Activated T-helper 17 cell treated with anti-CD3 and anti-CD28 coated beads, Interleukin-2, amount 50 U/mL, for 72 hours (primary cell): ENCODE measurements at regions not wholly inside any gene's neighbourhood (a gene's known extent, or its start where the extent isn't known, plus 50 kb on each side); places are given as distances from the start of the nearest gene placed in this dataset.

Source experiments
- ATAC-seq: fragments of 150-1000 bp; cut with Tn5 transposase; replicated peaks from 2 replicates; pipeline ENCODE4 v1.10.0; 2021; ENCODE audit warnings: mild to moderate bottlenecking, moderate library complexity
- H3K27ac Mint-ChIP-seq: one replicate; pipeline ENCODE4 v1.8.0; 2022; ENCODE audit warnings: mixed read lengths
- H3K27me3 Mint-ChIP-seq: one replicate; pipeline ENCODE4 v1.8.0; 2022; ENCODE audit warnings: mixed read lengths
- H3K36me3 Mint-ChIP-seq: one replicate; pipeline ENCODE4 v1.8.0; 2022; ENCODE audit warnings: low read depth, mild to moderate bottlenecking, mixed read lengths
- H3K4me1 Mint-ChIP-seq: one replicate; pipeline ENCODE4 v1.8.0; 2022; ENCODE audit warnings: mixed read lengths
- H3K4me3 Mint-ChIP-seq: one replicate; pipeline ENCODE4 v1.8.0; 2022; ENCODE audit warnings: mild to moderate bottlenecking, mixed read lengths
- H3K9me3 Mint-ChIP-seq: one replicate; pipeline ENCODE4 v1.8.0; 2022; ENCODE audit warnings: mixed read lengths

- no peak for ATAC-seq
- no peak overlapping the region for H3K4me3 Mint-ChIP-seq
- peaks cover 18% of the 10 kb centered on the region for H3K9me3 Mint-ChIP-seq
- no peaks in the 10 kb centered on the region for H3K36me3 Mint-ChIP-seq
- H3K27ac Mint-ChIP-seq, result no peak overlapping the region
- H3K4me1 Mint-ChIP-seq, result no peaks in the 10 kb centered on the region
- H3K27me3 Mint-ChIP-seq, result no peaks in the 10 kb centered on the region
Observed at GRCh38 chr4:32189788-32190187, 1469.6 kb downstream of the PCDH7 start.

GRCh38 chr4:32191961-32192360 lies 1471.8 kb downstream of the PCDH7 start:
- H3K9me3 Mint-ChIP-seq, result peaks cover 15% of the 10 kb centered on the region
- no peak for ATAC-seq
- H3K27ac Mint-ChIP-seq, result no peak overlapping the region
- no peaks in the 10 kb centered on the region for H3K36me3 Mint-ChIP-seq
- no peaks in the 10 kb centered on the region for H3K27me3 Mint-ChIP-seq
- H3K4me3 Mint-ChIP-seq, result no peak overlapping the region
- no peaks in the 10 kb centered on the region for H3K4me1 Mint-ChIP-seq

- H3K27me3 Mint-ChIP-seq, result no peaks in the 10 kb centered on the region
- ATAC-seq, result no peak
- H3K9me3 Mint-ChIP-seq, result peaks cover 15% of the 10 kb centered on the region
Observed at GRCh38 chr4:32192363-32192762, 1472.2 kb downstream of the PCDH7 start.

GRCh38 chr4:32192991-32193390 lies 1472.8 kb downstream of the PCDH7 start:
- no peaks in the 10 kb centered on the region for H3K4me1 Mint-ChIP-seq
- H3K9me3 Mint-ChIP-seq, result peaks cover 15% of the 10 kb centered on the region
- ATAC-seq, result no peak

More at GRCh38 chr4:32192363-32192762, 1472.2 kb downstream of the PCDH7 start:
- no peaks in the 10 kb centered on the region for H3K36me3 Mint-ChIP-seq
- no peak overlapping the region for H3K27ac Mint-ChIP-seq
- H3K4me3 Mint-ChIP-seq, result no peak overlapping the region
- H3K4me1 Mint-ChIP-seq, result no peaks in the 10 kb centered on the region

GRCh38 chr4:32196950-32197688 lies 1477.0 kb downstream of the PCDH7 start:
- Mint-ChIP-seq H3K27ac (no peak overlapping the region), H3K27me3 (no peaks in the 10 kb centered on the region)

More at GRCh38 chr4:32192991-32193390, 1472.8 kb downstream of the PCDH7 start:
- Mint-ChIP-seq H3K36me3 (no peaks in the 10 kb centered on the region), H3K27me3 (no peaks in the 10 kb centered on the region), H3K27ac (no peak overlapping the region), H3K4me3 (no peak overlapping the region)

GRCh38 chr4:32199639-32200038 lies 1479.5 kb downstream of the PCDH7 start:
- no peaks in the 10 kb centered on the region for H3K36me3 Mint-ChIP-seq
- H3K9me3 Mint-ChIP-seq, result peaks cover 18% of the 10 kb centered on the region
- no peak overlapping the region for H3K4me3 Mint-ChIP-seq
- no peak for ATAC-seq
- no peaks in the 10 kb centered on the region for H3K4me1 Mint-ChIP-seq
- H3K27ac Mint-ChIP-seq, result no peak overlapping the region
- H3K27me3 Mint-ChIP-seq, result no peaks in the 10 kb centered on the region

More at GRCh38 chr4:32196950-32197688, 1477.0 kb downstream of the PCDH7 start:
- Mint-ChIP-seq H3K36me3 (no peaks in the 10 kb centered on the region), H3K9me3 (peaks cover 11% of the 10 kb centered on the region), H3K4me1 (no peaks in the 10 kb centered on the region), H3K4me3 (no peak overlapping the region)
- ATAC-seq, result no peak

GRCh38 chr4:32203340-32203739 lies 1483.2 kb downstream of the PCDH7 start:
- ATAC-seq, result no peak
- no peak overlapping the region for H3K4me3 Mint-ChIP-seq
- H3K27me3 Mint-ChIP-seq, result no peaks in the 10 kb centered on the region
- H3K36me3 Mint-ChIP-seq, result no peaks in the 10 kb centered on the region
- H3K9me3 Mint-ChIP-seq, result peaks cover 21% of the 10 kb centered on the region
- no peaks in the 10 kb centered on the region for H3K4me1 Mint-ChIP-seq
- no peak overlapping the region for H3K27ac Mint-ChIP-seq

GRCh38 chr4:32206756-32207155 lies 1486.6 kb downstream of the PCDH7 start:
- Mint-ChIP-seq H3K4me3 (no peak overlapping the region), H3K9me3 (peaks cover 31% of the 10 kb centered on the region), H3K27ac (no peak overlapping the region), H3K27me3 (no peaks in the 10 kb centered on the region), H3K36me3 (no peaks in the 10 kb centered on the region), H3K4me1 (no peaks in the 10 kb centered on the region)
- no peak for ATAC-seq

- no peaks in the 10 kb centered on the region for H3K36me3 Mint-ChIP-seq
- no peak for ATAC-seq
- H3K27ac Mint-ChIP-seq, result no peak overlapping the region
- H3K4me3 Mint-ChIP-seq, result no peak overlapping the region
- peaks cover 26% of the 10 kb centered on the region for H3K9me3 Mint-ChIP-seq
- H3K27me3 Mint-ChIP-seq, result no peaks in the 10 kb centered on the region
- H3K4me1 Mint-ChIP-seq, result no peaks in the 10 kb centered on the region
Observed at GRCh38 chr4:32207456-32207855, 1487.3 kb downstream of the PCDH7 start.

GRCh38 chr4:32215277-32215676 lies 1495.1 kb downstream of the PCDH7 start:
- no peak for ATAC-seq
- no peak overlapping the region for H3K27ac Mint-ChIP-seq
- no peak overlapping the region for H3K4me3 Mint-ChIP-seq
- no peaks in the 10 kb centered on the region for H3K27me3 Mint-ChIP-seq
- no peaks in the 10 kb centered on the region for H3K4me1 Mint-ChIP-seq
- no peaks in the 10 kb centered on the region for H3K36me3 Mint-ChIP-seq
- peaks cover 11% of the 10 kb centered on the region for H3K9me3 Mint-ChIP-seq

- H3K4me3 Mint-ChIP-seq, result no peak overlapping the region
- no peaks in the 10 kb centered on the region for H3K27me3 Mint-ChIP-seq
- no peak overlapping the region for H3K27ac Mint-ChIP-seq
- H3K4me1 Mint-ChIP-seq, result no peaks in the 10 kb centered on the region
- H3K9me3 Mint-ChIP-seq, result peaks cover 6% of the 10 kb centered on the region
- ATAC-seq, result no peak
- H3K36me3 Mint-ChIP-seq, result no peaks in the 10 kb centered on the region
Observed at GRCh38 chr4:32216502-32216901, 1496.3 kb downstream of the PCDH7 start.

GRCh38 chr4:32219306-32220075 lies 1499.3 kb downstream of the PCDH7 start:
- Mint-ChIP-seq H3K36me3 (no peaks in the 10 kb centered on the region), H3K9me3 (peaks cover 6% of the 10 kb centered on the region), H3K4me3 (no peak overlapping the region), H3K4me1 (no peaks in the 10 kb centered on the region), H3K27me3 (no peaks in the 10 kb centered on the region), H3K27ac (no peak overlapping the region)
- no peak for ATAC-seq

GRCh38 chr4:32226204-32226603 lies 1506.0 kb downstream of the PCDH7 start:
- Mint-ChIP-seq H3K4me3 (no peak overlapping the region), H3K4me1 (no peaks in the 10 kb centered on the region), H3K27ac (no peak overlapping the region), H3K27me3 (no peaks in the 10 kb centered on the region), H3K9me3 (peaks cover 3% of the 10 kb centered on the region), H3K36me3 (no peaks in the 10 kb centered on the region)
- no peak for ATAC-seq

- Mint-ChIP-seq H3K27ac (no peak overlapping the region), H3K27me3 (no peaks in the 10 kb centered on the region), H3K4me3 (no peak overlapping the region), H3K9me3 (peaks cover 3% of the 10 kb centered on the region), H3K4me1 (no peaks in the 10 kb centered on the region), H3K36me3 (no peaks in the 10 kb centered on the region)
- ATAC-seq, result no peak
Observed at GRCh38 chr4:32226733-32227132, 1506.6 kb downstream of the PCDH7 start.

- Mint-ChIP-seq H3K4me3 (no peak overlapping the region), H3K9me3 (peaks cover 10% of the 10 kb centered on the region), H3K27me3 (no peaks in the 10 kb centered on the region), H3K4me1 (no peaks in the 10 kb centered on the region), H3K27ac (no peak overlapping the region), H3K36me3 (no peaks in the 10 kb centered on the region)
- no peak for ATAC-seq
Observed at GRCh38 chr4:32243926-32244325, 1523.8 kb downstream of the PCDH7 start.
